HEK293 (cell line): ENCODE measurements at regions not wholly inside any gene's neighbourhood (a gene's known extent, or its start where the extent isn't known, plus 50 kb on each side); places are given as distances from the start of the nearest gene placed in this dataset.

Experiments used
- CTCF ChIP-seq: fragments of 450-650 bp; formaldehyde crosslinking; IDR thresholded peaks from 2 replicates; pipeline ENCODE4 v1.5.1; 2016; ENCODE audit warnings: missing biosample characterization, missing genetic modification characterization
- FEZF1 ChIP-seq: fragments of 450-650 bp; formaldehyde crosslinking; IDR thresholded peaks from 2 replicates; pipeline ENCODE4 v1.5.1; 2016; ENCODE audit warnings: missing biosample characterization, missing genetic modification characterization
- HOXD13 ChIP-seq: sonication (generic); formaldehyde crosslinking; IDR thresholded peaks from 2 replicates; pipeline ENCODE4 v1.8.0; 2022; ENCODE audit warnings: missing genetic modification reagents, borderline replicate concordance
- KLF16 ChIP-seq: fragments of 450-650 bp; formaldehyde crosslinking; IDR thresholded peaks from 2 replicates; pipeline ENCODE4 v1.5.1; 2017; ENCODE audit warnings: missing biosample characterization, missing genetic modification characterization
- REPIN1 ChIP-seq: fragments of 450-650 bp; formaldehyde crosslinking; IDR thresholded peaks from 2 replicates; pipeline ENCODE4 v1.5.1; 2017; ENCODE audit warnings: missing biosample characterization, missing genetic modification characterization, low read depth
- REST ChIP-seq: fragments of 450-650 bp; formaldehyde crosslinking; IDR thresholded peaks from 2 replicates; pipeline ENCODE4 v1.5.1; 2016; ENCODE audit warnings: missing biosample characterization, missing genetic modification characterization
- SP2 ChIP-seq: fragments of 450-650 bp; formaldehyde crosslinking; IDR thresholded peaks from 2 replicates; pipeline ENCODE4 v1.5.1; 2016; ENCODE audit warnings: missing biosample characterization, missing genetic modification characterization
- TCF7L2 ChIP-seq: IDR thresholded peaks from 2 replicates; pipeline ENCODE4 v1.6.1; 2011; ENCODE audit warnings: low read depth, mild to moderate bottlenecking, inconsistent platforms, low read length, moderate library complexity, borderline replicate concordance
- ZBTB44 ChIP-seq: fragments of 450-650 bp; IDR thresholded peaks from 2 replicates; pipeline ENCODE4 v1.5.1; 2018; ENCODE audit warnings: missing biosample characterization, mild to moderate bottlenecking, missing genetic modification characterization
- ZNF18 ChIP-seq: fragments of 450-650 bp; formaldehyde crosslinking; IDR thresholded peaks from 2 replicates; pipeline ENCODE4 v1.5.1; 2016; ENCODE audit warnings: missing biosample characterization, missing genetic modification characterization
- ZNF366 ChIP-seq: fragments of 450-650 bp; formaldehyde crosslinking; conservative IDR thresholded peaks from 2 replicates; pipeline ENCODE4 v1.5.1; 2016; ENCODE audit warnings: missing biosample characterization, missing genetic modification characterization
- ZNF416 ChIP-seq: fragments of 450-650 bp; formaldehyde crosslinking; IDR thresholded peaks from 2 replicates; pipeline ENCODE4 v1.5.1; 2016; ENCODE audit warnings: missing biosample characterization, missing genetic modification characterization
- ZNF768 ChIP-seq: fragments of 450-650 bp; formaldehyde crosslinking; IDR thresholded peaks from 2 replicates; pipeline ENCODE4 v1.5.1; 2018; ENCODE audit warnings: missing biosample characterization, mild to moderate bottlenecking, missing genetic modification characterization

GRCh38 chr6:22021966-22022365, 274.9 kb downstream of the PRL start:
- TF ChIP-seq HOXD13 (no peak), CTCF (tag by site-specific recombination) (no peak), REST (tag by site-specific recombination) (no peak), TCF7L2 (no peak), REPIN1 (tag by site-specific recombination) (no peak), ZNF18 (tag by site-specific recombination) (no peak), SP2 (no peak), ZNF366 (tag by site-specific recombination) (no peak), FEZF1 (no peak), ZNF416 (tag by site-specific recombination) (no peak), KLF16 (tag by site-specific recombination) (no peak), ZNF768 (tag by site-specific recombination) (no peak), ZBTB44 (tag by site-specific recombination) (no peak)
